GM12878 (cell line): ENCODE measurements at regions not wholly inside any gene's neighbourhood (a gene's known extent, or its start where the extent isn't known, plus 50 kb on each side); places are given as distances from the start of the nearest gene placed in this dataset.

Experiments used
- ATAC-seq: fragments of 200-7000 bp; cut with Tn5 transposase; 3 replicates; pipeline ENCODE4 v1.9.1; 2020; ENCODE audit warnings: mild to moderate bottlenecking, moderate library complexity
- BruUV-seq: library from RNA; stranded (reverse); fragments of 400-500 nt; replicated peaks from 2 replicates; lab custom pipeline; 2021; lab: Mats Ljungman, UMichigan
- CTCF ChIA-PET: fragments of 300-600 bp; sonication (Branson Sonifier 250); formaldehyde crosslinking; extraction: SDS; loops from one replicate; lab custom pipeline; 2021; ENCODE audit warnings: inconsistent platforms; lab: Yijun Ruan, JAX
- POLR2A ChIA-PET: fragments of 350-600 bp; formaldehyde crosslinking; extraction: SDS; loops from one replicate; lab custom pipeline; 2021; ENCODE audit warnings: inconsistent platforms; lab: Charles Lee
- RAD21 ChIA-PET: fragments of 300-600 bp; sonication (Branson Sonifier 250); formaldehyde crosslinking; loops from one replicate; lab custom pipeline; 2023; ENCODE audit warnings: antibody characterized with exemption; ENCODE audit not compliant: unreplicated experiment; lab: Charles Lee
- SMC1A ChIA-PET: fragments of 300-600 bp; sonication (Branson Sonifier 250); formaldehyde crosslinking; loops from one replicate; lab custom pipeline; 2023; ENCODE audit not compliant: unreplicated experiment, uncharacterized antibody; lab: Charles Lee
- DNase-seq: peaks from one replicate; pipeline ENCODE4 v3.0.0-alpha.2; 2011; ENCODE audit warnings: low read depth, low spot score
- FAIRE-seq: peaks from 3 replicates; lab custom pipeline; 2011; peaks lifted over from hg19 to GRCh38; lab: Jason Lieb, UNC
- H2AFZ ChIP-seq: 2 replicates; pipeline ENCODE4 v1.6.0; 2011; ENCODE audit warnings: low read depth, low read length, control low read depth; ENCODE audit not compliant: control insufficient read depth
- H3K27ac ChIP-seq: 2 replicates; pipeline ENCODE4 v1.5.1; 2011; ENCODE audit warnings: control low read depth; ENCODE audit not compliant: control insufficient read depth, insufficient read depth
- H3K27me3 ChIP-seq, 2 experiments: replicated peaks in 1 of 2; 2 replicates each; pipeline versions ENCODE4 v1.6.0 to v1.6.1; 2011; ENCODE audit warnings: low read length in 1 of 2; ENCODE audit not compliant: control insufficient read depth in 2 of 2, insufficient read depth in 2 of 2
- H3K36me3 ChIP-seq, 2 experiments: 2 replicates each; pipeline ENCODE4 v1.5.1; 2011; ENCODE audit warnings: low read length in 1 of 2; ENCODE audit not compliant: control insufficient read depth in 2 of 2, insufficient read depth in 2 of 2
- H3K4me1 ChIP-seq: 2 replicates; pipeline ENCODE4 v1.6.1; 2011; ENCODE audit warnings: mild to moderate bottlenecking, low read length, moderate library complexity, mixed read lengths; ENCODE audit not compliant: control insufficient read depth, insufficient read depth
- H3K4me2 ChIP-seq: 2 replicates; pipeline ENCODE4 v1.6.0; 2011; ENCODE audit warnings: control low read depth; ENCODE audit not compliant: control insufficient read depth, insufficient read depth
- H3K4me3 ChIP-seq: fragments of 200-600 bp; sonication (generic); 2 replicates; pipeline ENCODE4 v1.5.1; 2016
- H3K79me2 ChIP-seq: 2 replicates; pipeline ENCODE4 v1.6.0; 2011; ENCODE audit warnings: low read length; ENCODE audit not compliant: control insufficient read depth, insufficient read depth
- H3K9ac ChIP-seq: 2 replicates; pipeline ENCODE4 v1.8.0; 2011; ENCODE audit warnings: low read length, control low read depth, mixed read lengths; ENCODE audit not compliant: control insufficient read depth, insufficient read depth
- H3K9me3 ChIP-seq: replicated peaks from 3 replicates; pipeline ENCODE4 v1.5.1; 2011; ENCODE audit warnings: mild to moderate bottlenecking, low read length; ENCODE audit not compliant: control insufficient read depth, insufficient read depth
- H4K20me1 ChIP-seq: 2 replicates; pipeline ENCODE4 v1.6.0; 2011; ENCODE audit not compliant: control insufficient read depth, insufficient read depth
- DPF2 ChIP-seq: fragments of 450-650 bp; IDR thresholded peaks from 2 replicates; pipeline ENCODE4 v1.6.1; 2017; ENCODE audit warnings: mild to moderate bottlenecking
- ESRRA ChIP-seq: IDR thresholded peaks from 2 replicates; pipeline ENCODE4 v1.6.1; 2012; ENCODE audit warnings: mild to moderate bottlenecking, low read length, improper control_type of control experiment
- NBN ChIP-seq: fragments of 450-650 bp; IDR thresholded peaks from 2 replicates; pipeline ENCODE4 v1.6.1; 2016
- SREBF2 ChIP-seq: IDR thresholded peaks from 2 replicates; pipeline ENCODE4 v1.6.1; 2012; ENCODE audit warnings: mild to moderate bottlenecking, low read length
- WGBS: methylation state at CpG from one replicate; pipeline ENCODE4 v1.1.6; 2016; ENCODE audit warnings: low lambda C conversion rate; ENCODE audit not compliant: insufficient replicate concordance, insufficient coverage; ENCODE audit errors: missing lambda C conversion rate; 5-methylcytosine and 5-hydroxymethylcytosine counted together
- in situ Hi-C: fragments of 300-500 bp; cut with MboI; formaldehyde crosslinking; loops from 9 replicates; pipeline ENCODE4 v1.14.3; 2018; ENCODE audit warnings: mixed read lengths
- intact Hi-C: fragments of 100-400 bp; cut with micrococcal nuclease; formaldehyde crosslinking; loops from one replicate; pipeline ENCODE4 v1.14.2; 2022; ENCODE audit not compliant: unreplicated experiment
- TF ChIP-seq, protein P1 (sequence below): IDR thresholded peaks from 2 replicates; pipeline ENCODE4 v1.6.1; 2012; ENCODE audit warnings: low read length, inconsistent platforms
- TF ChIP-seq, protein P2 (sequence below): fragments of 450-650 bp; formaldehyde crosslinking; IDR thresholded peaks from 2 replicates; pipeline ENCODE4 v1.5.0; 2022; ENCODE audit warnings: mild to moderate bottlenecking, missing genetic modification characterization
- TF ChIP-seq, protein P3 (sequence below): IDR thresholded peaks from 2 replicates; pipeline ENCODE4 v1.6.1; 2012; ENCODE audit warnings: low read depth, low read length, improper control_type of control experiment

GRCh38 chr2:57399057-57399456 is 647.5 kb upstream of the VRK2 start (continued):
- TF ChIP-seq, protein P1, sequence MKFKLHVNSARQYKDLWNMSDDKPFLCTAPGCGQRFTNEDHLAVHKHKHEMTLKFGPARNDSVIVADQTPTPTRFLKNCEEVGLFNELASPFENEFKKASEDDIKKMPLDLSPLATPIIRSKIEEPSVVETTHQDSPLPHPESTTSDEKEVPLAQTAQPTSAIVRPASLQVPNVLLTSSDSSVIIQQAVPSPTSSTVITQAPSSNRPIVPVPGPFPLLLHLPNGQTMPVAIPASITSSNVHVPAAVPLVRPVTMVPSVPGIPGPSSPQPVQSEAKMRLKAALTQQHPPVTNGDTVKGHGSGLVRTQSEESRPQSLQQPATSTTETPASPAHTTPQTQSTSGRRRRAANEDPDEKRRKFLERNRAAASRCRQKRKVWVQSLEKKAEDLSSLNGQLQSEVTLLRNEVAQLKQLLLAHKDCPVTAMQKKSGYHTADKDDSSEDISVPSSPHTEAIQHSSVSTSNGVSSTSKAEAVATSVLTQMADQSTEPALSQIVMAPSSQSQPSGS, result no peak
- TF ChIP-seq DPF2, result no peak
- no peak for TF ChIP-seq NBN
- no peak for TF ChIP-seq SREBF2
- TF ChIP-seq, protein P2, sequence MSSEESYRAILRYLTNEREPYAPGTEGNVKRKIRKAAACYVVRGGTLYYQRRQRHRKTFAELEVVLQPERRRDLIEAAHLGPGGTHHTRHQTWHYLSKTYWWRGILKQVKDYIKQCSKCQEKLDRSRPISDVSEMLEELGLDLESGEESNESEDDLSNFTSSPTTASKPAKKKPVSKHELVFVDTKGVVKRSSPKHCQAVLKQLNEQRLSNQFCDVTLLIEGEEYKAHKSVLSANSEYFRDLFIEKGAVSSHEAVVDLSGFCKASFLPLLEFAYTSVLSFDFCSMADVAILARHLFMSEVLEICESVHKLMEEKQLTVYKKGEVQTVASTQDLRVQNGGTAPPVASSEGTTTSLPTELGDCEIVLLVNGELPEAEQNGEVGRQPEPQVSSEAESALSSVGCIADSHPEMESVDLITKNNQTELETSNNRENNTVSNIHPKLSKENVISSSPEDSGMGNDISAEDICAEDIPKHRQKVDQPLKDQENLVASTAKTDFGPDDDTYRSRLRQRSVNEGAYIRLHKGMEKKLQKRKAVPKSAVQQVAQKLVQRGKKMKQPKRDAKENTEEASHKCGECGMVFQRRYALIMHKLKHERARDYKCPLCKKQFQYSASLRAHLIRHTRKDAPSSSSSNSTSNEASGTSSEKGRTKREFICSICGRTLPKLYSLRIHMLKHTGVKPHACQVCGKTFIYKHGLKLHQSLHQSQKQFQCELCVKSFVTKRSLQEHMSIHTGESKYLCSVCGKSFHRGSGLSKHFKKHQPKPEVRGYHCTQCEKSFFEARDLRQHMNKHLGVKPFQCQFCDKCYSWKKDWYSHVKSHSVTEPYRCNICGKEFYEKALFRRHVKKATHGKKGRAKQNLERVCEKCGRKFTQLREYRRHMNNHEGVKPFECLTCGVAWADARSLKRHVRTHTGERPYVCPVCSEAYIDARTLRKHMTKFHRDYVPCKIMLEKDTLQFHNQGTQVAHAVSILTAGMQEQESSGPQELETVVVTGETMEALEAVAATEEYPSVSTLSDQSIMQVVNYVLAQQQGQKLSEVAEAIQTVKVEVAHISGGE (CRISPR knock-in tag), result no peak
- TF ChIP-seq, protein P3, sequence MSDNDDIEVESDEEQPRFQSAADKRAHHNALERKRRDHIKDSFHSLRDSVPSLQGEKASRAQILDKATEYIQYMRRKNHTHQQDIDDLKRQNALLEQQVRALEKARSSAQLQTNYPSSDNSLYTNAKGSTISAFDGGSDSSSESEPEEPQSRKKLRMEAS, result no peak

DNA sequence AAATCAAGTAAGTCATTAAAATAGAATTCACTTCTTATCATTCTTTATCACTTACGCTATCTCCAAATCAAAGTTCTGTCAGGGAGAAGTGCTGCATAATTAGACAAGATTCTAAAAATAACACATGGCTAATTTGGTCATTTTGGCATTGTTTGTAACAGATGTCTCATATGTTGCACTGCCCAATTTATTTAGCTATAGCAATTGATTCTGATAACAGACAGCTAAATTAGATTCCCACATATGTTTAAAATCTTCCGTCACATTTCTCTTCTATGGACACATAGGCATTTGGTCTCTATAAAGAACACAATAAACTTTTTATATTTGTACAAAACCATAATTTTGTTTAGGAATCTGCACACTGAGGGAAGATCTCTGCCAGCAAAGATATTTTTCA is 644.5 kb upstream of the VRK2 start:
- Histone ChIP-seq H4K20me1 (no peaks in the 10 kb centered on the region), H3K4me1 (no peaks in the 10 kb centered on the region), H2AFZ (no peak overlapping the region), H3K4me3 (no peak overlapping the region), H3K79me2 (no peaks in the 10 kb centered on the region), H3K9ac (no peak overlapping the region), H3K27me3 (no peaks in the 10 kb centered on the region), H3K9me3 (no peaks in the 10 kb centered on the region), H3K36me3 (no peaks in the 10 kb centered on the region), H3K4me2 (no peak overlapping the region), H3K27ac (no peak overlapping the region)
- ChIA-PET POLR2A (no interaction called here), CTCF (no interaction called here), SMC1A (interaction anchor here (1.5 kb wide), 1 partner anchor 15 kb away, joined by 3 read pairs; no protein-coding TSS in a partner anchor), RAD21 (no interaction called here)
- BruUV-seq, result no TSS peak
- intact Hi-C loops (no loop called here), in situ Hi-C loops (no loop called here)
- DNase-seq (no peak), ATAC-seq (no peak), FAIRE-seq (no peak)
- no peak for TF ChIP-seq ESRRA
- 64% methylated on average over 2 of the region's 2 CpGs for WGBS
